Suprapubic skin (tissue), 4 donors: ENCODE measurements at regions not wholly inside any gene's neighbourhood (a gene's known extent, or its start where the extent isn't known, plus 50 kb on each side); places are given as distances from the start of the nearest gene placed in this dataset.

Experiments
- DNase-seq, 2 donors: peaks; one replicate each; pipeline ENCODE4 v3.0.0-alpha.2; 2019; ENCODE audit warnings: low spot score in 2 of 2
- H3K27ac ChIP-seq: fragments of 200-600 bp; sonication (generic); one replicate; pipeline ENCODE4 v1.5.1; 2019
- H3K27me3 ChIP-seq: fragments of 200-600 bp; sonication (generic); one replicate; pipeline ENCODE4 v1.5.1; 2019
- H3K36me3 ChIP-seq: fragments of 200-600 bp; sonication (generic); one replicate; pipeline ENCODE4 v1.5.1; 2019
- H3K4me1 ChIP-seq: fragments of 200-600 bp; sonication (generic); one replicate; pipeline ENCODE4 v1.5.1; 2019
- H3K4me3 ChIP-seq: fragments of 200-600 bp; sonication (generic); one replicate; pipeline ENCODE4 v1.5.1; 2019; ENCODE audit warnings: mild to moderate bottlenecking
- H3K9me3 ChIP-seq: fragments of 200-600 bp; sonication (generic); one replicate; pipeline ENCODE4 v1.5.1; 2019
- EP300 ChIP-seq: sonication (generic); formaldehyde crosslinking; IDR thresholded peaks from one replicate; pipeline ENCODE4 v1.6.1; 2017; ENCODE audit warnings: antibody characterized with exemption
- POLR2A ChIP-seq, 2 donors: fragments of 450-650 bp; IDR thresholded peaks; one replicate each; pipeline ENCODE4 v1.6.1; 2017; ENCODE audit warnings: antibody characterized with exemption in 2 of 2, mild to moderate bottlenecking in 2 of 2, moderate library complexity in 2 of 2
- POLR2AphosphoS5 ChIP-seq, 3 donors: sonication (generic); formaldehyde crosslinking; IDR thresholded peaks; one replicate each; pipeline ENCODE4 v1.6.1; 2017; ENCODE audit warnings: antibody characterized with exemption in 3 of 3
- WGBS: methylation state at CpG from one replicate; pipeline ENCODE4 v1.1.5; 2018; 5-methylcytosine and 5-hydroxymethylcytosine counted together
- TF ChIP-seq, protein P1 (sequence below), 2 donors: fragments of 200-600 bp in 1 of 2; fragments of 450-650 bp in 1 of 2; sonication (generic) in 1 of 2; IDR thresholded peaks; one replicate each; pipeline ENCODE4 v1.5.1; 2016 to 2019; ENCODE audit warnings: antibody characterized with exemption in 2 of 2, mild to moderate bottlenecking in 1 of 2, moderate library complexity in 1 of 2

DNA sequence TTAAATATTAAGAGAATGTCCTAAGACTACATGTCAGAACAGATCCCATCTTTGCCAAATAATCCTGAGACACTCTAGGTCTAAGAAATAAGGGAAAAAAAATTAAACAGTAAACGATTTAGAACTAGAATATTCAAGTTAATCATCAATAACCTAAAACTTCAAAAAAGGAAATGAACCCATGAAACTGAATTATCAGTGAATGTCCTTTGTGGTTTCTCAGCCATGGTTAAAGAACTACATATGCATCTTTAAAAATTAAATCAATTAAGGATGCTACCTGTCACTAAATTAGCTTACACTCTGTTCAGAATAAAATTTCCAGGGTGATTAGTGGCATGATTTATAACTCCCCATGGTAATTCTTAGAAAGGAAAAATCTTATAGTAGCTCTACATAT lies 850.0 kb upstream of the C9orf72 start:
- 40% methylated on average over 1 of the region's 1 CpG for WGBS
- TF ChIP-seq, protein P1, sequence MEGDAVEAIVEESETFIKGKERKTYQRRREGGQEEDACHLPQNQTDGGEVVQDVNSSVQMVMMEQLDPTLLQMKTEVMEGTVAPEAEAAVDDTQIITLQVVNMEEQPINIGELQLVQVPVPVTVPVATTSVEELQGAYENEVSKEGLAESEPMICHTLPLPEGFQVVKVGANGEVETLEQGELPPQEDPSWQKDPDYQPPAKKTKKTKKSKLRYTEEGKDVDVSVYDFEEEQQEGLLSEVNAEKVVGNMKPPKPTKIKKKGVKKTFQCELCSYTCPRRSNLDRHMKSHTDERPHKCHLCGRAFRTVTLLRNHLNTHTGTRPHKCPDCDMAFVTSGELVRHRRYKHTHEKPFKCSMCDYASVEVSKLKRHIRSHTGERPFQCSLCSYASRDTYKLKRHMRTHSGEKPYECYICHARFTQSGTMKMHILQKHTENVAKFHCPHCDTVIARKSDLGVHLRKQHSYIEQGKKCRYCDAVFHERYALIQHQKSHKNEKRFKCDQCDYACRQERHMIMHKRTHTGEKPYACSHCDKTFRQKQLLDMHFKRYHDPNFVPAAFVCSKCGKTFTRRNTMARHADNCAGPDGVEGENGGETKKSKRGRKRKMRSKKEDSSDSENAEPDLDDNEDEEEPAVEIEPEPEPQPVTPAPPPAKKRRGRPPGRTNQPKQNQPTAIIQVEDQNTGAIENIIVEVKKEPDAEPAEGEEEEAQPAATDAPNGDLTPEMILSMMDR (IDR thresholded peaks at IDR 0.05) = no peak
- no peaks in the 10 kb centered on the region for H3K36me3 ChIP-seq
- H3K27ac ChIP-seq = no peak overlapping the region
- DNase-seq = no peak
- H3K27me3 ChIP-seq = no peaks in the 10 kb centered on the region
- no peak overlapping the region for H3K4me3 ChIP-seq
- no peaks in the 10 kb centered on the region for H3K4me1 ChIP-seq
- no peaks in the 10 kb centered on the region for H3K9me3 ChIP-seq

DNA sequence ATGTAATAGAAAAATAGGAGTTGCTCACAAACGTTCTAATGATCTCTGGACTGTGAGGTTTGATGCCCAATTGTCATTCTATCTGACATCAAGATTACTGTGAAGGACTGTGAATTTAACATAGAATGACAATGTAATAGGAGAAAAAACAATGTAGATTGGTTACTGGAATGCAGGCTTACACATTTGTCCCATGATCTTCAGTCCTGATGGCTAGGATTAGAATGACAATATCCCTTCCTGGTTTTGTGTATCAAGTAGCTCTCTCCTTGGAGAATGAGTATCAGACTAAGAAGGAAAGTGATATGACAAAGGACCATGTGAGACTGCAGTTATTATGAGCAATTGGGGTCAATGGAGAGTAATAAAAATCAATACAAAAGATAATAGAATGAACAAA lies 862.2 kb upstream of the C9orf72 start:
- no peak overlapping the region for H3K4me3 ChIP-seq
- no peak for TF ChIP-seq EP300
- TF ChIP-seq POLR2AphosphoS5 (IDR thresholded peaks at IDR 0.05) = no peak
- TF ChIP-seq, protein P1 (IDR thresholded peaks at IDR 0.05) = no peak
- TF ChIP-seq POLR2A (IDR thresholded peaks at IDR 0.05) = no peak
- no peak for DNase-seq
- H3K27me3 ChIP-seq = no peaks in the 10 kb centered on the region
- no peaks in the 10 kb centered on the region for H3K9me3 ChIP-seq
- no peak overlapping the region for H3K27ac ChIP-seq
- no peaks in the 10 kb centered on the region for H3K36me3 ChIP-seq
- WGBS = 56% methylated on average over 1 of the region's 1 CpG
- H3K4me1 ChIP-seq = no peaks in the 10 kb centered on the region

GRCh38 chr9:28439688-28440087 lies 866.4 kb upstream of the C9orf72 start:
- WGBS = 84% methylated on average over 3 of the region's 3 CpGs
- TF ChIP-seq, protein P1 (IDR thresholded peaks at IDR 0.05) = no peak
- no peak for TF ChIP-seq POLR2A (IDR thresholded peaks at IDR 0.05)
- no peak for TF ChIP-seq EP300
- no peak for TF ChIP-seq POLR2AphosphoS5 (IDR thresholded peaks at IDR 0.05)
- peaks cover 15% of the 10 kb centered on the region for H3K9me3 ChIP-seq

DNA sequence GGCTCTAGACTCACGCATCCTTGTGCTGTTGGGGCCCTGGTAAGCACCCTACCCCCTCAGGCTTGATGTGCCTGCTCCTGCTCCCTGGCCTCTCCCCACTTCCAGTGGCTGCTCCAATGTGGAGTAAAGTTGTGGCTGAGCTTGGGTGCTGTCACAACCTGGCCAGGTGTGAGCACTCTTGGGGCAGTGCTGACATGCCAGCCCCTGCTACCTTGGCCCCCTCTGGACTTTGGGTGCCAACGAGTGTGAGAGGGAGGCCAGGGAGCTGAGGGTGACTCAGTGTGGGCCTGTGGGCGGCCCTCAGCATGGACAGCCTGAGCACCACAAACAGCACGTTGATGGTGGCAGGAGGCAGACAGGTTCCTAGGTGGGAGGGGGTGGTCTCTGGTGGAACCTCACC lies 870.2 kb upstream of the C9orf72 start:
- Histone ChIP-seq H3K36me3 (no peaks in the 10 kb centered on the region), H3K9me3 (peaks cover 15% of the 10 kb centered on the region), H3K27me3 (no peaks in the 10 kb centered on the region), H3K27ac (no peak overlapping the region), H3K4me3 (no peak overlapping the region), H3K4me1 (no peaks in the 10 kb centered on the region)
- TF ChIP-seq POLR2AphosphoS5 (IDR thresholded peaks at IDR 0.05) (no peak), EP300 (no peak), POLR2A (IDR thresholded peaks at IDR 0.05) (no peak)
- TF ChIP-seq, protein P1 (IDR thresholded peaks at IDR 0.05) = no peak
- no peak for DNase-seq
- 84% methylated on average over 4 of the region's 4 CpGs for WGBS

More at GRCh38 chr9:28439688-28440087, 866.4 kb upstream of the C9orf72 start:
- no peaks in the 10 kb centered on the region for H3K36me3 ChIP-seq
- no peak overlapping the region for H3K27ac ChIP-seq
- H3K27me3 ChIP-seq = no peaks in the 10 kb centered on the region
- DNase-seq = no peak
- H3K4me3 ChIP-seq = no peak overlapping the region
- no peaks in the 10 kb centered on the region for H3K4me1 ChIP-seq

DNA sequence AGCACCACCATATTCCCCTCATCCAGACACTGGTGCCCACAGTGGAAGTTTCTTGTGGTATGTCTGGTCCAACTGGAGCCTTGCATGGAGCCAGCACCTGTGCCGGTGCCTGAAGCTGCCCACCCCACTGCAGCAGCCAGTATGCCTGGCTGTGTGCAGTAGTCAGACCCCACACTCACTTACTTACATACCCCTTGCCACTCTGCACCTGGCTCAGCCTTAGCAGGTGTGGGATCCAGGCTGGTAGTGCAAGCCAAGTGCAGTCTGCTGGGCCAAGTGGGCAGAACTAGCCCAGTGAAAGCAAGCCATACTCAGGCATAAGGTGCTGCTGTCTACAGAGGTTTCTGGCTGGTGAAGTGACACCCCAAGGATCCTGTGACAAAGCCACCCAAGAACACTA lies 871.4 kb upstream of the C9orf72 start:
- TF ChIP-seq POLR2A (IDR thresholded peaks at IDR 0.05) (no peak), POLR2AphosphoS5 (IDR thresholded peaks at IDR 0.05) (no peak), EP300 (no peak)
- TF ChIP-seq, protein P1 (IDR thresholded peaks at IDR 0.05) = no peak
- Histone ChIP-seq H3K27me3 (no peaks in the 10 kb centered on the region), H3K9me3 (peaks cover 15% of the 10 kb centered on the region), H3K4me3 (no peak overlapping the region), H3K27ac (no peak overlapping the region), H3K4me1 (no peaks in the 10 kb centered on the region), H3K36me3 (no peaks in the 10 kb centered on the region)
- DNase-seq = no peak
- WGBS = 100% methylated on average over 1 of the region's 1 CpG
